Endothelial cell of umbilical vein (primary cell): ENCODE measurements at regions not wholly inside any gene's neighbourhood (a gene's known extent, or its start where the extent isn't known, plus 50 kb on each side); places are given as distances from the start of the nearest gene placed in this dataset.

ENCODE experiments used
- BruUV-seq: library from RNA; stranded (reverse); fragments of 400-500 nt; replicated peaks from 2 replicates; lab custom pipeline; 2021; lab: Mats Ljungman, UMichigan
- CTCF ChIA-PET: fragments of 300-600, 350-600 bp; sonication (Branson Sonifier 250); formaldehyde crosslinking; loops from one replicate; lab custom pipeline; 2021; ENCODE audit warnings: antibody characterized with exemption, inconsistent platforms; lab: Charles Lee
- POLR2A ChIA-PET: fragments of 300-600, 350-600 bp; sonication (Branson Sonifier 250); formaldehyde crosslinking; loops from one replicate; lab custom pipeline; 2021; ENCODE audit warnings: antibody characterized with exemption, inconsistent platforms; lab: Charles Lee
- DNase-seq: peaks from one replicate; pipeline ENCODE4 v3.0.0-alpha.2; 2011; ENCODE audit warnings: low read depth, low spot score
- FAIRE-seq: peaks from 2 replicates; lab custom pipeline; 2011; peaks lifted over from hg19 to GRCh38; lab: Jason Lieb, UNC
- H2AFZ ChIP-seq: 2 replicates; pipeline ENCODE4 v1.6.0; 2012; ENCODE audit warnings: low read depth, low read length, control low read depth, inconsistent platforms
- H3K27ac ChIP-seq: 2 replicates; pipeline ENCODE4 v1.5.1; 2011; ENCODE audit warnings: low read depth, mild to moderate bottlenecking, control low read depth, low read length, moderate library complexity; ENCODE audit not compliant: insufficient read depth
- H3K27me3 ChIP-seq, 2 experiments: 2 replicates each; pipeline versions ENCODE4 v1.6.0 to v1.6.1; 2011; ENCODE audit warnings: low read length in 2 of 2, mixed read lengths in 1 of 2; ENCODE audit not compliant: control insufficient read depth in 2 of 2, insufficient read depth in 2 of 2
- H3K36me3 ChIP-seq, 2 experiments: 2 replicates in 1 of 2; 3 replicates in 1 of 2; pipeline ENCODE4 v1.5.1; 2011; ENCODE audit warnings: low read length in 2 of 2, mild to moderate bottlenecking in 1 of 2, moderate library complexity in 1 of 2; ENCODE audit not compliant: control insufficient read depth in 2 of 2, insufficient read depth in 2 of 2; ENCODE audit errors: extremely low read depth in 1 of 2
- H3K4me1 ChIP-seq: 3 replicates; pipeline ENCODE4 v1.5.1; 2011; ENCODE audit warnings: mild to moderate bottlenecking, low read length; ENCODE audit not compliant: control insufficient read depth, insufficient read depth; ENCODE audit errors: extremely low read depth
- H3K4me2 ChIP-seq: 2 replicates; pipeline ENCODE4 v1.6.1; 2011; ENCODE audit warnings: low read length, control low read depth, mixed read lengths; ENCODE audit not compliant: insufficient read depth
- H3K4me3 ChIP-seq, 3 experiments: fragments of 200-600 bp in 1 of 3; sonication (generic), shearing (Covaris generic) in 1 of 3; replicated peaks in 1 of 3; 2 replicates each; pipeline ENCODE4 v1.5.1; 2011 to 2016; ENCODE audit warnings: control low read depth in 3 of 3, low read length in 3 of 3, mild to moderate bottlenecking in 2 of 3, inconsistent platforms in 1 of 3, low read depth in 1 of 3, moderate library complexity in 1 of 3; ENCODE audit not compliant: insufficient read depth in 1 of 3
- H3K79me2 ChIP-seq: 2 replicates; pipeline ENCODE4 v1.6.0; 2012; ENCODE audit warnings: low read length, inconsistent platforms; ENCODE audit not compliant: control insufficient read depth, insufficient read depth
- H3K9ac ChIP-seq: replicated peaks from 2 replicates; pipeline ENCODE3; 2011; ENCODE audit warnings: low read length, control low read depth; ENCODE audit not compliant: insufficient read depth; ENCODE audit errors: extremely low read depth
- H3K9me1 ChIP-seq: replicated peaks from 3 replicates; pipeline ENCODE4 v1.6.0; 2011; ENCODE audit warnings: mild to moderate bottlenecking, low read length; ENCODE audit not compliant: control insufficient read depth, insufficient read depth; ENCODE audit errors: extremely low read depth
- H3K9me3 ChIP-seq: replicated peaks from 2 replicates; pipeline ENCODE4 v1.5.1; 2012; ENCODE audit warnings: low read length, inconsistent platforms; ENCODE audit not compliant: control insufficient read depth, insufficient read depth
- H4K20me1 ChIP-seq: replicated peaks from 2 replicates; pipeline ENCODE3; 2011; ENCODE audit warnings: mild to moderate bottlenecking, low read length; ENCODE audit not compliant: control insufficient read depth, insufficient read depth; ENCODE audit errors: extremely low read depth
- CTCF ChIP-seq, 2 donors: IDR thresholded peaks; 1 replicate in 1 of 2; 2 replicates in 1 of 2; pipeline ENCODE4 v1.5.1; 2011; ENCODE audit warnings: low read length in 2 of 2, mild to moderate bottlenecking in 2 of 2, moderate library complexity in 2 of 2, control low read depth in 1 of 2, inconsistent platforms in 1 of 2, low read depth in 1 of 2; ENCODE audit not compliant: insufficient read depth in 1 of 2; ENCODE audit errors: extremely low read depth in 1 of 2
- EZH2 ChIP-seq: IDR thresholded peaks from 2 replicates; pipeline ENCODE4 v1.6.1; 2012; ENCODE audit warnings: borderline replicate concordance, low read depth, mild to moderate bottlenecking, moderate library complexity, low read length, inconsistent platforms; ENCODE audit not compliant: severe bottlenecking
- FOS ChIP-seq: IDR thresholded peaks from 2 replicates; pipeline ENCODE4 v1.6.1; 2011; ENCODE audit warnings: mild to moderate bottlenecking, low read length, moderate library complexity, borderline replicate concordance; ENCODE audit not compliant: insufficient read depth
- GATA2 ChIP-seq: IDR thresholded peaks from 2 replicates; pipeline ENCODE4 v1.7.0; 2011; ENCODE audit warnings: low read depth, mild to moderate bottlenecking, moderate library complexity, mixed read lengths, low read length; ENCODE audit not compliant: insufficient read length, insufficient read depth
- JUN ChIP-seq: IDR thresholded peaks from 2 replicates; pipeline ENCODE4 v1.6.1; 2011; ENCODE audit warnings: borderline replicate concordance, low read depth; ENCODE audit not compliant: insufficient read length, insufficient read depth
- MAX ChIP-seq: IDR thresholded peaks from 2 replicates; pipeline ENCODE4 v1.6.1; 2011; ENCODE audit not compliant: insufficient read depth, insufficient read length
- MYC ChIP-seq: IDR thresholded peaks from one replicate; pipeline ENCODE4 v1.6.1; 2011; ENCODE audit warnings: mild to moderate bottlenecking, low read depth, low read length
- POLR2A ChIP-seq: IDR thresholded peaks from 2 replicates; pipeline ENCODE4 v1.6.1; 2012; ENCODE audit warnings: low read depth, mild to moderate bottlenecking, control low read depth, low read length
- POLR2AphosphoS5 ChIP-seq: IDR thresholded peaks from 2 replicates; pipeline ENCODE4 v1.6.1; 2012; ENCODE audit warnings: low read depth, mild to moderate bottlenecking, control low read depth, low read length, moderate library complexity; ENCODE audit not compliant: insufficient read depth
- dilution Hi-C: fragments of 300-500 bp; cut with MboI; formaldehyde crosslinking; loops from one replicate; pipeline ENCODE4 v1.15.0; 2019; ENCODE audit warnings: low sequenced_read_pairs; ENCODE audit not compliant: extremely low pct_ligation_motif_present
- intact Hi-C: fragments of 100-400 bp; cut with micrococcal nuclease; formaldehyde crosslinking; loops from one replicate; pipeline ENCODE4 v1.10.0; 2022

GRCh38 chr2:136305517-136306192 lies 187.7 kb upstream of the CXCR4 start:
- no peak for TF ChIP-seq POLR2AphosphoS5
- TF ChIP-seq POLR2A, result no peak
- no peak for TF ChIP-seq FOS
- no peak for TF ChIP-seq GATA2
- TF ChIP-seq EZH2, result no peak
- TF ChIP-seq MAX, result no peak
- no peak for TF ChIP-seq CTCF (IDR thresholded peaks at IDR 0.05; ENCODE audit: extremely low read depth in 1 of 2, insufficient read depth in 1 of 2, low read depth in 1 of 2, low read length in 2 of 2)
- TF ChIP-seq JUN, result no peak
- no peak for TF ChIP-seq MYC
- intact Hi-C loops (no loop called here), dilution Hi-C loops (no loop called here)
- Histone ChIP-seq H4K20me1 (no peaks in the 10 kb centered on the region), H3K79me2 (no peaks in the 10 kb centered on the region), H3K4me2 (no peak overlapping the region), H3K9me3 (no peaks in the 10 kb centered on the region), H2AFZ (no peak overlapping the region), H3K9me1 (no peaks in the 10 kb centered on the region), H3K9ac (no peak overlapping the region), H3K4me3 (no peak overlapping the region), H3K27ac (no peak overlapping the region), H3K27me3 (no peaks in the 10 kb centered on the region), H3K36me3 (no peaks in the 10 kb centered on the region), H3K4me1 (no peaks in the 10 kb centered on the region)
- ChIA-PET POLR2A (no interaction called here), CTCF (no interaction called here)
- DNase-seq (no peak), FAIRE-seq (no peak)
- BruUV-seq, result no TSS peak
